GM18909 (cell line): ENCODE measurements at regions not wholly inside any gene's neighbourhood (a gene's known extent, or its start where the extent isn't known, plus 50 kb on each side); places are given as distances from the start of the nearest gene placed in this dataset.
"Not testable (repeated sequence)": the region's sequence is repeated elsewhere in the genome, so short reads cannot be mapped to it uniquely, and the experiment has no call there.

Experiments
- ATAC-seq: cut with Tn5 transposase; IDR thresholded peaks from one replicate; pipeline ENCODE4 v1.9.1; 2021; ENCODE audit warnings: mild to moderate bottlenecking; ENCODE audit not compliant: unreplicated experiment, poor library complexity

- ATAC-seq, result not testable (repeated sequence)
These were observed 862.0 kb downstream of the GRID1 start for GRCh38 chr10:85504641-85505040.

DNA sequence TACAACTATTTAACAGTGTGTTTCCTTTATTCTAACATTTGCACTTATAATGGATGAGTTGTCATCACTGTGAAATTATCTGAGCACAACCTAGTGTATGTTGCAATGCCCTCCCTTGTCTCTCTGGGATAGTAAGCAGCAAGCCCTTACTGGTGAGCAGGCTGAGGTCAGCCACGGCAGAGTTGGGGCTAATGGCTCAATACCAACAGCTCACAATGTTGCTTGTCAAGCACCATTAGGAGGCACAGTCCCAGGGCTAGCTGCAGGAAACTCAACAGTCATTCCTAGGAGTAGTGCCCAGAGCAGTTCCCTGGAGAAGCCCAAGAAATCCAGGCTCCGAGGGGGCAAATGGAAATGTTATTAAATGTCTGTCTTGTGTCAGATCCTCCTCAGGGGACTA lies 858.4 kb downstream of the GRID1 start:
- ATAC-seq, result no peak

DNA sequence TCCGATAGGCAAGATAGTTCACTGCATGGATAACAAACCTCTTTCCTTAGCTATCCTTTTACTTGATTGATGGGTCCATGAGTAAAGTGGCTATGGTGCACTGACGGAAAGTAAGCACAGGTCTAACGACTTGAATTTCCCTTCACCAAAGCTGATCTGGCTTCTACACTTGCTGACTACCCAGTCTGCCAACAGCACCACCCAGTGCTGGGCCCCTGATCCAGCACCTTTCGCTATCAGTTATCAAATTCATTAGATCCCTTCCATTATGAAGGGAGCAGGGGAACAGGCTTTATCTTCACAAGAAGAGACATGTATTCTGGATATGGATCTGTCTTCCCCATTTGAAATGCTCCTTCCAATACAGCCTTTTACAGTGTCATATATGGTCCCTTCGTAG lies 855.9 kb downstream of the GRID1 start:
- no peak for ATAC-seq

DNA sequence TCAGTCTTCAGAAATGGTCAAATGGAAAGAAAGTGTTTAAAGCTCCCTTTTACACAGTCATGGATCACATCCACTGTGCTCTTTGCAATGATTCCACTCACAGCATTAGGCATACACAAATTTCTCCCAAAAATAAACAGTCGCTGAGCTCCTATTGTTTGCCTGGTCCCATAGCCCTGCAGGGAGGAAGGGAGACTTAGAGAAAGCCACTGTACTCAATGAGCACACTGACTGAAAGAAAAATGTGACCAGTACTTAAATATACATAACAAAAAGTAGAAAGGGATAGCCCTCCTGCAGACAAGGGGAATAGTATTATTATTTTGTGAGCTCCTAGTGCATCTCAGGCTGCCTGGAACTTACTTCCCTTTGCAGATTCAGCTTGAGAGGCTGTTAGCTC lies 853.2 kb downstream of the GRID1 start:
- ATAC-seq, result no peak

- no peak for ATAC-seq
These were observed 851.3 kb downstream of the GRID1 start for GRCh38 chr10:85515316-85515715.

GRCh38 chr10:85524001-85524666 lies 842.5 kb downstream of the GRID1 start:
- ATAC-seq, result no peak

- ATAC-seq, result no peak
These were observed 838.8 kb downstream of the GRID1 start for GRCh38 chr10:85527616-85528317.

- no peak for ATAC-seq
These were observed 838.3 kb downstream of the GRID1 start for GRCh38 chr10:85528318-85528652.

- no peak for ATAC-seq
These were observed 834.9 kb downstream of the GRID1 start for GRCh38 chr10:85531706-85532105.

- ATAC-seq, result no peak
These were observed 833.8 kb downstream of the GRID1 start for GRCh38 chr10:85532773-85533172.

DNA sequence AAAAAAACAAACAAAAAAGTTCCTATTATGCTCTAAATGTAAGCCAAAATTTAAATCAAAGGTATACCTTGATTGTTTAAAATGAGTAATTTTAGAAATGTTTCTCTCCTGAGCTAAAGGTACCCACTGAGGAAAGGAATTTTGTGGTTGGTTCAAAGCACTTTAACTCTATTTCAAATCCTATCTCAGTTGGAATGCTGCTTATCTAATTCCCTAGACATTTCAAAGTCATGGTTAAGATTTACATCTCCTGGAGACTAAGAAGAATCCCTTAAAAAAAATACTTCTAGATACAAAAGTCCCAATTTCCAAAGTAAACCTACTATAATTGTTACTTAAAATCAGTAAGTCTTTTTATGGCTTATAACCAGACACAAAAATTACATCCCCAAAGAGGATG lies 830.7 kb downstream of the GRID1 start:
- ATAC-seq, result no peak

- ATAC-seq, result no peak
These were observed 829.0 kb downstream of the GRID1 start for GRCh38 chr10:85537561-85537960.

- ATAC-seq, result no peak
These were observed 828.0 kb downstream of the GRID1 start for GRCh38 chr10:85538601-85539000.

DNA sequence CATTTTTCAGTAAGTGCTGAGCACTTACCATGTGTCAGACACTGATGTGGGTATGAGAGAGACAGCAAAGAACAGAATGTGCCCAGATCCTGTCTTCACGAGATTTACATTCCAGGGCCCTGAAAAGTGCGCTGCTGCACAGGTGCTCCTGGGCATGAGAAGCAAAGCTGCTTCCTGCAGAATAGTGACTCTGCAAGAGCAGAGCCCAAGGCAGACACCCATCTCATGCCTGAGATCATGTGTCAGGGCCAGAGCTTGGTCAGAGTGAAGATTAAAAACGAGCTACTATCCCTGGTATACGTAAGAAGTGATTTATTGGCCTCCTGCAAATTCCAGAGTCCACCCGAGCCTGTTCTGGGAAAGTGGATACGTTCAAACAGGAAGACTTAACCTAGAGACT lies 824.4 kb downstream of the GRID1 start:
- ATAC-seq, result no peak

GRCh38 chr10:85542936-85543730 lies 823.5 kb downstream of the GRID1 start:
- no peak for ATAC-seq

- no peak for ATAC-seq
These were observed 821.6 kb downstream of the GRID1 start for GRCh38 chr10:85544956-85545355.

DNA sequence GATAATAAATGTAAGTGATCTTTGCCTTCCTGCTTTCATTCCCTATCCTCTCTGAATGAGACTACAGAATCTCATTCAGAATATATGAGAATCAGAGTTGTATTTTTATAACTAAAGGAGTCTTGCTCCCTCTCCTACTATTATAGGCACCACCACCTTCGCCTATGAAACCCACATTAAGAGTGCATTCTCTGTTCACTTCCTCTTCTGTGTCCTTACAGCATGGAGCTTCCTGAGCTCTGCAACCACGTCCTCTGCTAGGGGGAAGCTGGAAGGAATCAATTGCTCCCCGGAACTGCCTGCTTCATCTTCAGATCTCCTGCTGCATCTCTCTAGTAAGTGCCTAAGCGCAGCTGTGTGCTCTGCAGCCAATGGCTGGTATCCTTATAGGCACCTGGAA lies 820.7 kb downstream of the GRID1 start:
- no peak for ATAC-seq

DNA sequence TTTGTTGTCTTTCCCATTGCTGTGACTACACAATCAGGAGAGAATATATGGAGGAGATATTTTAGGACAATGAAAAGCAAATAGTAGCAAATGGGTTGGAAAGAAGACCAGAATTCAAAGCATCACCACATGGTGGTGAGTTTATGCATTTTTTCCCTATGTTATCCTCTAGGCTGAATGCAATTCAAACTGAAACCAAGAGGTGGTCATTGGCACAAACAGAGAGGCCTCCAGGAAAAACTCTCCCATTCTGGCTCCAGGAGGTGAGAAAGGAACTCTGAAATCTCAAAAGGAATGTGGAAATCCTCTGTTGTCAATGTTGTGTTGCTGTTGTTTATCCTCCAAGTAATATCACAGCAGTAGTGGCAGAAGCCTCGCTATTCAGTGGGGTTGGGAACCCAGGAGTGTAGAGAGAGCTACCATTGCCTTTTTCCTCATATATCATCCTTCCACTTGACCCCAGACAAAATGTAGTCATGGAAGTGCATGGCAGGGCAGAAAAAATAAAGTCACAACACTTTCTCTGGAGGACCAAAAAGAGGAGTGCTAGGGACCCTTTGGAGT lies 819.1 kb downstream of the GRID1 start:
- no peak for ATAC-seq

- peak; percentile 86 for ATAC-seq
These were observed 818.6 kb downstream of the GRID1 start for GRCh38 chr10:85548034-85548433.
